ENCODE measurements at regions not wholly inside any gene's neighbourhood (a gene's known extent, or its start where the extent isn't known, plus 50 kb on each side); places are given as distances from the start of the nearest gene placed in this dataset.
A peak's percentile ranks its signal among the peaks of the same experiment; 100 is the strongest.
"Not testable (repeated sequence)": the region's sequence is repeated elsewhere in the genome, so short reads cannot be mapped to it uniquely, and the experiment has no call there.

DNA sequence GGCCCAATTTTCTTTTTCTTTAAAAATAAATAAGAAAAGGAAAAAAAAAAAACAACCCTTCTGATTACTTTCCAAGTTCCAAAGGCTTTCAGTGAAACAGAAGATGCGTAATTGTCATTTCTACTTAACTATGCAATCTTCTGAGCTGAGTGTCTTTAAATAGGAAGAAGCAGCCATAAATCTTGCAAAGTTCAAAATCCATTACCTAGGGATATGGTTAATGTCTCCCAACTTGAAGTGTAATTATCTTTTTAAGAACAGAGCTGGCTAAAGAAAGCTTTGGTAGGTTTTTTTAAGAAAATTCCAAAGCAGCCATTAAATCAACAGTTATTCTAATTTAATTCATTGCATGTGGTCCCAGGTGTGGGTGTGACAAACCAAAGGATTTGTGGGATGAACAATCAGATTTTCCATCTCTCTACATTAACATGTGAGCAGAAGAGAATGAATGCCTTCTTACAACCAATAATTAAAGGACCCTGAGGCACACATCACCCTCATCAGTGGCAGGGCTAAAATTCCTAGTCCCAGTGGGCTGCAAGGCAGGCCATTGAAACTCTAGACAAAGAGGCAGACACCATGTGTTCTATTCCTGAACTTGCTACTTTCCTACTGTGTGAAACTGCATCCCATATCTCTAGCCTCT is 419.2 kb downstream of the REEP3 start:
- Mint-ChIP-seq H3K4me3 (no peak overlapping the region), H3K4me1 (ENCODE audit: low read depth) (no peaks in the 10 kb centered on the region), H3K9me3 (no peaks in the 10 kb centered on the region), H3K27me3 (ENCODE audit: low read depth) (peaks cover 2% of the 10 kb centered on the region), H3K36me3 (ENCODE audit: insufficient read depth) (no peaks in the 10 kb centered on the region)
- DNase-seq (no peak), ATAC-seq (no peak)

GRCh38 chr10:63964406-63964805 is 443.2 kb downstream of the REEP3 start:
- Mint-ChIP-seq H3K27me3 (ENCODE audit: low read depth) (peaks cover 3% of the 10 kb centered on the region), H3K4me1 (ENCODE audit: low read depth) (no peaks in the 10 kb centered on the region), H3K4me3 (no peak overlapping the region), H3K9me3 (no peaks in the 10 kb centered on the region), H3K36me3 (ENCODE audit: insufficient read depth) (no peaks in the 10 kb centered on the region)
- DNase-seq, result no peak
- ATAC-seq, result no peak

- no peak overlapping the region for H3K4me3 Mint-ChIP-seq
- peaks cover 3% of the 10 kb centered on the region for H3K27me3 Mint-ChIP-seq (ENCODE audit: low read depth)
- peaks cover 5% of the 10 kb centered on the region for H3K9me3 Mint-ChIP-seq
- H3K36me3 Mint-ChIP-seq (ENCODE audit: insufficient read depth), result no peaks in the 10 kb centered on the region
- H3K4me1 Mint-ChIP-seq (ENCODE audit: low read depth), result no peaks in the 10 kb centered on the region
- no peak for ATAC-seq
- no peak for DNase-seq
These were observed 444.6 kb downstream of the REEP3 start for GRCh38 chr10:63965846-63966245.

DNA sequence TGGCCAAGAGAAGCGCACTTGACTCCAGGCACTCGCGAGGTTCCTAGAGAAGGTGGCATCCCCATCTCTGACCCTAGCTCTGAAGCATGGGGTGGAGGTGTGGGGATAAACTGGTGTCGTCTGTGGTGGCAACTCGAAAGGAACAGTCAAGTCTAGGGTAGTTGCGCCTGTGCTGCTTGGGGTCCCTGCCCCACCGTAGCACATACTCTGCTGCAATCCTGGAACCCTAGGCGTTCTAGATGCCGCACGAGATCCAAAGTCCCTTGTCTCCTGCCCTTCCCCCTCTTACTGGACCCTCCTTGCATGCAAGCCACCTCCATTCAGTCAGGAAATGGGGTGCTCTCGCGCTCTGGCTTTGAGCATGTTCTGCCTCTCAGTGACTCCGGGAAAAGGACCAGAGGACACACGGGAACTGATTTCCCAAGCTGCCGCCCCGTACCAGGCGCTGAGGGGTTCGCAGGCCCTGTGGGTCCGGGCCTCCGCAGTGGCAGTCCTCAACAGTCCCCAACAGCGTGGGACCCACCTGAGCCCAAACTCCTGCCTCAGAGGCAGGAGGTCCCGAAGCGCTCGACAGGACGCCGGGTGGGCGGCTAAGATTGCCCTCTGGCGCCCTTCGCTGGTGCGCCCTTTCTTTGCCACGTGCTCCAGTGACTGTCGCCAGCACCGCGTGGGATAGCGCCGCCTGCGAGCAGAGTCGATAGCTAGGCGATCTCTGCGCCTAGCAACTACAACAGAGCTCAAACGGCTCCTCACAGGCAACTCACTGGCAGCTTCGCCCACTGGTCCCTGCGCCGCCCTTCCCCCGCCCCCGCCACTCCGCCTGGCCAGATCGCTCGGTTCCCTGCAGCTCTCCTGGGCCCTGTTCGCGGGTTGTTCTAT is 452.0 kb downstream of the REEP3 start:
- Mint-ChIP-seq H3K9me3 (peaks cover 5% of the 10 kb centered on the region), H3K4me3 (no peak overlapping the region), H3K27me3 (ENCODE audit: low read depth) (no peaks in the 10 kb centered on the region), H3K4me1 (ENCODE audit: low read depth) (no peaks in the 10 kb centered on the region), H3K36me3 (ENCODE audit: insufficient read depth) (no peaks in the 10 kb centered on the region)
- ATAC-seq (no peak), DNase-seq (no peak)

DNA sequence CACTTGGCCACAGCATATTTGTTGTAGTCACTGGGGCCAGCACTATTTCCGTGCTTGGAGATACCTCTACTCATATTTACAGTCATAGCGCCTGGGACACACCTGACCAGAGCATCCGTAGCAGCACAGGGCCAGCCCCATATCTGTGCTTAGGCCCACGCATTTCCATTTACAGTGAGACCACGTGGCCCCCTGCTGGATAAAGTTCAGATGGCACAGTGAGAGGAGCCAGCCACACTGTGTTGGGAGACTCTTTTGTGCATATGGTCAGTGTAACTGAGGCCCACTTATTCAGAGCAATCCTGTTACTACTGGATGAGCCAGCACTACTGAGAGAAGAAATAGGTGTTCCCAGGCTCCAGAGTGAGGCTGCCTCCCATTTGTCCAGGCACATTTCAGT is 455.3 kb downstream of the REEP3 start:
- ATAC-seq (peak; percentile 63 to 65), DNase-seq (no peak)
- Mint-ChIP-seq H3K36me3 (ENCODE audit: insufficient read depth) (no peaks in the 10 kb centered on the region), H3K9me3 (no peaks in the 10 kb centered on the region), H3K27me3 (ENCODE audit: low read depth) (no peaks in the 10 kb centered on the region), H3K4me3 (no peak overlapping the region), H3K4me1 (ENCODE audit: low read depth) (no peaks in the 10 kb centered on the region)

DNA sequence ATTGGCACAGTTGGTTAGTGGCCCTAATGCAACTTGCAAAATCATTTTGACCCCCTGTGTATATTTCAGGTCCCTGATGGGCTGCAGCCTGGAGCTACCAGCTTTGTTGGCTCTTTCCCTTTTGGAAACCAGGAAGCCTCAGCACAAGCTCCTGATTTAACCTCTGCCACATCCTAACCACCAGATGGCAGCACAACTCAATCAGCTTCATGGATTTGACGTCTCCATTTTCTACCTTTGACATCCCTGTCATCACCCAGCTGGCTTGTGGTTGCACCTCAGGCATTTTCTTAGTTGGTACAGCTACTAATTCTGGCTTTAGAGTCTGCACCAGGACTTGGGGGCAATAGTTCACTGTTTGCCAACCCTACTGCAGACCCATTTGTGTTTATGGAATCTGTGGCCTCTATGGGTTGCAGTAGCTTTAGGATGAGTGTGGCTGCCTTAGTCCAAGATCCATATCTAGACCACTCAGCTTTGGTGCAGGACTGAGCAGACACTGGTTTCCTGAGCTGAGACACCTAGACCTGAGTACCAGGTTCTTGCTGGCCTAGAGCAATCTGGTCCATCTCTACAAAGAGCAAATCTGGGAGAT is 456.2 kb downstream of the REEP3 start:
- H3K9me3 Mint-ChIP-seq, result no peaks in the 10 kb centered on the region
- no peaks in the 10 kb centered on the region for H3K4me1 Mint-ChIP-seq (ENCODE audit: low read depth)
- H3K27me3 Mint-ChIP-seq (ENCODE audit: low read depth), result no peaks in the 10 kb centered on the region
- DNase-seq (no peak), ATAC-seq (no peak)
- no peak overlapping the region for H3K4me3 Mint-ChIP-seq
- no peaks in the 10 kb centered on the region for H3K36me3 Mint-ChIP-seq (ENCODE audit: insufficient read depth)

- H3K4me3 Mint-ChIP-seq; H3K36me3 Mint-ChIP-seq (ENCODE audit: insufficient read depth): not testable (repeated sequence)
These were observed 459.7 kb downstream of the REEP3 start for GRCh38 chr10:63980870-63981269.

GRCh38 chr10:63984061-63984460 is 462.9 kb downstream of the REEP3 start:
- H3K36me3 Mint-ChIP-seq (ENCODE audit: insufficient read depth); H3K27me3 Mint-ChIP-seq (ENCODE audit: low read depth); H3K4me3 Mint-ChIP-seq; DNase-seq; ATAC-seq; H3K4me1 Mint-ChIP-seq (ENCODE audit: low read depth); H3K9me3 Mint-ChIP-seq: not testable (repeated sequence)

More at GRCh38 chr10:63980870-63981269, 459.7 kb downstream of the REEP3 start:
- H3K4me1 Mint-ChIP-seq (ENCODE audit: low read depth); DNase-seq; ATAC-seq; H3K9me3 Mint-ChIP-seq; H3K27me3 Mint-ChIP-seq (ENCODE audit: low read depth): not testable (repeated sequence)

DNA sequence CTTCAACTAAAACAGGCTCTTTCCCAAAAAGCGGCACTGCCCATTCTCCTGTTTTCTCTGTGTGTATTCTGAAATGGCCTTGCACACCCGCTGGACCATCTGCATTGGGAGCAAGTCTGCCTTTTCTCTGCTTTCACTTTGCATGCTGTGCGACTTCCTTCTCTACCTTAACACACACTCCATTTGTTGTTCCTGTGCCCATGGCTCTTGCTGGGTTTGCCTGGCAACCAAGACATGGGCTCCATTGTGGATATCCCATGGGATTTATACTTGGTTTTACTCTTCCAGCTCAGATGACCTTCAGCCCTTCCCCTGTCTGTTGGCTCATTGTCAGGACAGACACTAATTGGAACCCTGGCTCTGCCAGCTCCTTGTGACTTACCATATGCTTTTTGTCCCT is 465.3 kb downstream of the REEP3 start:
- Mint-ChIP-seq H3K4me3 (no peak overlapping the region), H3K4me1 (ENCODE audit: low read depth) (no peaks in the 10 kb centered on the region), H3K36me3 (ENCODE audit: insufficient read depth) (no peaks in the 10 kb centered on the region), H3K9me3 (no peaks in the 10 kb centered on the region), H3K27me3 (ENCODE audit: low read depth) (no peaks in the 10 kb centered on the region)
- ATAC-seq (no peak), DNase-seq (no peak)

- Mint-ChIP-seq H3K27me3 (ENCODE audit: low read depth) (no peaks in the 10 kb centered on the region), H3K9me3 (no peaks in the 10 kb centered on the region), H3K4me1 (ENCODE audit: low read depth) (no peaks in the 10 kb centered on the region), H3K36me3 (ENCODE audit: insufficient read depth) (no peaks in the 10 kb centered on the region), H3K4me3 (no peak overlapping the region)
- ATAC-seq (no peak), DNase-seq (no peak)
These were observed 466.0 kb downstream of the REEP3 start for GRCh38 chr10:63987212-63987611.

DNA sequence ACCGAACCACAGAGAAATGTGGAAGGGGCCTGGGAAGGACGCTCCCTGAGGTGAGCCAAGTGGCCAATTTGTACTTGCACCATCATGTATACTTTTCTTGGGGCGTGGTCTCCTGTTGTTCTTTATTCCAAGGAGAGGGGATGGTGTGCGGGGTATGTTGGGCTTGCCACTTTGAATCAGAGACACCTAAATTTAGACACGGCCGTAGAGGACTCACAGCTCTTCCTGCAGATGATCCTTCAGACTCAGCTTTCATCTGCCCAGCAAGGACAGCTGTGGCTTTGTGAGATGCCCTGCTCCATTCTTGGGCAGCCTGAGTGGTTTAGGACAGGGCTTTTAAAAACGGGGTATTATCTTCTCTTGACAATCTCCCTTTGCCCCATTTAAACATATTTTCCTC is 473.2 kb downstream of the REEP3 start:
- Mint-ChIP-seq H3K4me3 (no peak overlapping the region), H3K27me3 (ENCODE audit: low read depth) (peaks cover 2% of the 10 kb centered on the region)

GRCh38 chr10:64007157-64007556 is 486.0 kb downstream of the REEP3 start:
- Mint-ChIP-seq H3K27me3 (ENCODE audit: low read depth) (peaks cover 2% of the 10 kb centered on the region), H3K4me3 (no peak overlapping the region), H3K4me1 (ENCODE audit: low read depth) (no peaks in the 10 kb centered on the region), H3K9me3 (peaks cover 11% of the 10 kb centered on the region), H3K36me3 (ENCODE audit: insufficient read depth) (no peaks in the 10 kb centered on the region)
- DNase-seq, result no peak
- no peak for ATAC-seq

More for the DNA sequence above, 473.2 kb downstream of the REEP3 start:
- Mint-ChIP-seq H3K36me3 (ENCODE audit: insufficient read depth) (no peaks in the 10 kb centered on the region), H3K9me3 (peaks cover 1% of the 10 kb centered on the region), H3K4me1 (ENCODE audit: low read depth) (no peaks in the 10 kb centered on the region)
- ATAC-seq, result no peak
- DNase-seq, result no peak

- Mint-ChIP-seq H3K4me3 (no peak overlapping the region), H3K4me1 (ENCODE audit: low read depth) (no peaks in the 10 kb centered on the region), H3K36me3 (ENCODE audit: insufficient read depth) (no peaks in the 10 kb centered on the region), H3K27me3 (ENCODE audit: low read depth) (peaks cover 2% of the 10 kb centered on the region), H3K9me3 (peaks cover 11% of the 10 kb centered on the region)
- ATAC-seq (no peak), DNase-seq (no peak)
These were observed 489.5 kb downstream of the REEP3 start for GRCh38 chr10:64010711-64011110.

DNA sequence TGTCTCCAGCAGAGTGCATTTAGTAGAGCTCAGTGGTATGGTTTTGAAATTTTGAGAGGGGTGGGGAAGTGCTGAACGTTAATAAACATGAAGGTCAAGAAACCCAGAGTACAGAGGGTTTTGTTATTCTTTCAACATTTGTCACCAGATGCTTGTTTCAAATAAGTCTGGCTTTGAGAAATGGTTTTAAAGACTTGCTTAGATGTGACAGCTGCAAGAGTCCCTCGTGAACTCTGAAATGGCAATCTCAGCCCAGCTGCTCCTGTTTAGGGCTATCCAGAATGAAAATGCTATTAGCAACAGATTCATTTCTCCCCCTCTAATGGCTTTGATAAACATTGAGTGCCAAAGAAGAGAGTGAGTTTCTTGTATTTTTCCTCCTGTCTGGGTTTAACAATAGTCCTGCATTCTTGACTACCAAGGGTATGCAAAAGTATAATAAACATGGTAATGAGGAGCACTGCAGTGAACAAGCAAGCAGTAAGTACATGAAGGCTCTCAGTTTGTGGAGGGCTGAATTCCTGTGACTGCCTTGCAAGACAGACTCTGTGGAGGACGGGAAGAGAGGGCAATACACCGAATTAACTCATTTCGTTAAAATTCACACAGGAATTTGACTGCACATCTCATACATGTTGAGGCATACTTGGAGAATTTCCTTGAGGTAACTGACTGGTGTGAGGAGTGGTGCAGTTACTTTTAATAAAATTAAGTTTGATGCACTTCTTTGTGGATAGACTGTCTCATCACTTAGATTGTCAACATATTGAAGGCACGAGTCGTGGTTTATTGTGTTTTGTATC is 490.9 kb downstream of the REEP3 start:
- Mint-ChIP-seq H3K4me1 (ENCODE audit: low read depth) (no peaks in the 10 kb centered on the region), H3K36me3 (ENCODE audit: insufficient read depth) (no peaks in the 10 kb centered on the region), H3K9me3 (peaks cover 4% of the 10 kb centered on the region), H3K4me3 (no peak overlapping the region), H3K27me3 (ENCODE audit: low read depth) (peaks cover 2% of the 10 kb centered on the region)
- ATAC-seq (no peak), DNase-seq (no peak)

Measured in activated T-cell treated with anti-CD3 and anti-CD28 coated beads, Interleukin-2, amount 50 U/mL, for 4 hours (primary cell).